ENCODE measurements at regions not wholly inside any gene's neighbourhood (a gene's known extent, or its start where the extent isn't known, plus 50 kb on each side); places are given as distances from the start of the nearest gene placed in this dataset.

DNA sequence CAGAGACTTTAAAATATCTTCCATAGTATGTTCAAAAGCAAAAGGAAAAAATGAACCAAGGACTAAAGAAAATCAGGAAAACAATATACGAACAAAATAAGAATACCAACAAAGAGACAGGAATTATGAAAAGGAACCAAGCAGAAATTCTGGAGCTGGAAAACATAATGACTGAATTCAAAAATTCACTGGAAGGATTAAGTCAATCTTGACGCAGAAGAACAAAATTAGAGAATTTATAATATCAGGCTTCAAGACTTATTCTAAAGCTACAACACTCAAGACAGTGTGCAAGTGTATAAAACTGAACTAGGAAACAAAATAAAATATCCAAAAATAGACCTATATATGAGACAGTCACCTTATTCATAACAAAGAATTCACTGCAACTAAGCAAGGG lies 56.9 kb upstream of the GYPC start:
- TF ChIP-seq, protein P1, sequence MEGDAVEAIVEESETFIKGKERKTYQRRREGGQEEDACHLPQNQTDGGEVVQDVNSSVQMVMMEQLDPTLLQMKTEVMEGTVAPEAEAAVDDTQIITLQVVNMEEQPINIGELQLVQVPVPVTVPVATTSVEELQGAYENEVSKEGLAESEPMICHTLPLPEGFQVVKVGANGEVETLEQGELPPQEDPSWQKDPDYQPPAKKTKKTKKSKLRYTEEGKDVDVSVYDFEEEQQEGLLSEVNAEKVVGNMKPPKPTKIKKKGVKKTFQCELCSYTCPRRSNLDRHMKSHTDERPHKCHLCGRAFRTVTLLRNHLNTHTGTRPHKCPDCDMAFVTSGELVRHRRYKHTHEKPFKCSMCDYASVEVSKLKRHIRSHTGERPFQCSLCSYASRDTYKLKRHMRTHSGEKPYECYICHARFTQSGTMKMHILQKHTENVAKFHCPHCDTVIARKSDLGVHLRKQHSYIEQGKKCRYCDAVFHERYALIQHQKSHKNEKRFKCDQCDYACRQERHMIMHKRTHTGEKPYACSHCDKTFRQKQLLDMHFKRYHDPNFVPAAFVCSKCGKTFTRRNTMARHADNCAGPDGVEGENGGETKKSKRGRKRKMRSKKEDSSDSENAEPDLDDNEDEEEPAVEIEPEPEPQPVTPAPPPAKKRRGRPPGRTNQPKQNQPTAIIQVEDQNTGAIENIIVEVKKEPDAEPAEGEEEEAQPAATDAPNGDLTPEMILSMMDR (conservative IDR thresholded peaks at IDR 0.05; ENCODE audit: low read depth, low read length), result no peak
- no peak for DNase-seq (ENCODE audit: low read depth)

DNA sequence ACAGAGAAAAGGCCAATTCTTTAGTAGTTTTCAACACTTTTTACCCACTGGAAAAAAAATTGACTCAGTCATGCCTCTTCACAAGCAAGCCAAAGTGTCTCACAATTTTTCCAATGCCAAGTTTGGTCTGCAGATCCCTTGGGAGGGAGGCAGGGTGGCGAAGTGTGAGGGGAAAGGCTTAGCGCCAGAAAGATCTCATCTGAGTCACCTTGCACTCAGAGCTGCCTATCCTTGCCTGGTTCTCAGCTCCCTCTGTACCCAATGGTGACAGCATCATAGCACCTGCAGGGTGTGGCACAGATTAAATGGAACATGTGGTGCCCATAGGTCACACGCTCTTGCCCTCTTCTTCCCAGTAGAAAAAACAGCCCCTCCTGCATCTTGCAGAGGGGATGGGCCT lies 55.2 kb upstream of the GYPC start:
- DNase-seq (ENCODE audit: low read depth), result no peak
- no peak overlapping the region for H3K4me3 ChIP-seq (ENCODE audit: low read length)
- TF ChIP-seq, protein P1 (conservative IDR thresholded peaks at IDR 0.05; ENCODE audit: low read depth, low read length), result no peak

More for the DNA sequence above, 56.9 kb upstream of the GYPC start:
- H3K4me3 ChIP-seq (ENCODE audit: low read length), result no peak overlapping the region

DNA sequence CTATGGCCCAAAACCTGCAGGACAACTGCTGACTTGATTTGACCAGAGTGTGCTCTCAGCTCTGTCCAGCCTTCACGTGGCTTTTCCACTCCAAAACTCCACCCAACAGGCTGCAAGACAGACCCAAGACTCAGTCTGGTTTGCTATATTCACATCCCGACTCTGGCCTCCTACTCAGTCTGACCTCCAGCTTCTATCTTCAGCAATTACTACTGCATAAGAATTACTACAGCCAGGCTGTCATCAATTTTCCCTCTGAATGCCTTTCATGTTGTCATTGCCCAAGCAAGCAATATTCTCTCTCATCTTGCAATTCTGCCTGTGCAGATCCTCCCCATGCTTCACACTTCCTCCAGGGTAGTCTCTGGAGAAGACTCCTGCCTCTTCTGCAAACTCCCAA lies 53.6 kb upstream of the GYPC start:
- TF ChIP-seq, protein P1 (conservative IDR thresholded peaks at IDR 0.05; ENCODE audit: low read depth, low read length), result no peak
- no peak overlapping the region for H3K4me3 ChIP-seq (ENCODE audit: low read length)
- DNase-seq (ENCODE audit: low read depth), result no peak
